ENCODE measurements at regions not wholly inside any gene's neighbourhood (a gene's known extent, or its start where the extent isn't known, plus 50 kb on each side); places are given as distances from the start of the nearest gene placed in this dataset.

DNA sequence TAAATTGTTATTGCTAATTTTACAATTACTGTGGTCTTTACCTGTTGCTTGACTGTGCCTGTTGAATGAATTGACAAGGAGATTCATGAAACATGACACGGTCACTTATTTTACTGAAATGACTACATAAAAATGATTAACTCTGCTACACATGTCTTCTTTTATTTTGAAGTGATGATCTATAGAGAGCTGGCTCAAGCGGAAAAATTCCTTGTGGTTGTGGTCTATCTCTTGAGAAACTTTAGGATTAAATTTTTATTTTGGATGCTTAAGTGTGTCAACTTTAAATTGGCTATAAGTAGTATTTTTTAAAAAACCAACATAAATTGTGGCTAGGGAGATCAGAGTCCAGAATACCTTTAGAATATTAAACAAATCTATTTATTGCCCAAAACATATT is 131.8 kb upstream of the PITX2 start:
- TF ChIP-seq CTCF (IDR thresholded peaks at IDR 0.05) (no peak), POLR2A (IDR thresholded peaks at IDR 0.05) (no peak)
